ENCODE measurements at regions not wholly inside any gene's neighbourhood (a gene's known extent, or its start where the extent isn't known, plus 50 kb on each side); places are given as distances from the start of the nearest gene placed in this dataset.
A peak's percentile ranks its signal among the peaks of the same experiment; 100 is the strongest.

DNA sequence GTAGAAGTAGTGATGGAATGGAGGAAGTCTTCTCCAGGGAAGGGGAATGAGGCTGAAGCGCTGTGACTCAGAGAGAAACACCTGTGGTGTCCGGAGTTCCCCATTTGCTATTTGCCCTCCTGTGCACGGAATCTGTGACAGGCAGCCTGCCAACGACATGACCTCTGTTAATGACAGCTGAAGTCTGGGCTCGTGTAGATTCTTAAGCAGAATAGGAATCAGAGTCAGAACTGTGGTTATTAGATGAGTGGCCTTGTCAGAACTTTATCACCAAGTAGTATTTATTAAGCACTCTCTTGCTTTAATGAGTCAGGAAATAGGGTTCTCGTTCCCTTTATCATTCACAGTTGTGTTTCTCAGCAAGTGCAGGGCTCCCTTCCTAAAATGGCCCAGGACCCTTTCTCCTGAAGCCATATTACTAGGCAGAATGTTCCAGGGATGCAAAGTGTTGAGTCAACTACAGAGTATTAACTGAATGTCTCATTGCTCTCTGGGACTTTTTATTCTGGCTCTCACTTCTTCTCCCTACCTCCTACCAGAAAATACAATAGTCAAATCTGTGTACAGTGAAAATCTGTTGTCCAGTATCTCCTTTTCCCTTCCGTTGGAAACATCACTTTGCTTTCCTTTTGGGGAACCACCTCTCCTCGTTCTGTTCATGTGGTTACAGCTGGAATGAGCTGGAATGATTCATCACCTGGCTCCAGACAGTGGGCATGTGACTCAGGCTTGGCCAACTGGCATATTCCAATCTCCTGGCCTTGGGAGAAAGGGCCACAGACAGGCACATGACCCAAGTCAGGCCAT, 77.8 kb upstream of the MAX start:
- peak; percentile 94 for FAIRE-seq
- Histone ChIP-seq H4K20me1 (ENCODE audit: control insufficient read depth, extremely low read depth, insufficient read depth, low read length) (no peaks in the 10 kb centered on the region), H3K27ac (ENCODE audit: control insufficient read depth, insufficient read depth, low read length) (peak overlapping the region; percentile 88), H3K36me3 (ENCODE audit: control insufficient read depth in 2 of 2, extremely low read depth in 1 of 2, insufficient read depth in 2 of 2, low read length in 2 of 2) (no peaks in the 10 kb centered on the region), H3K4me3 (ENCODE audit: control insufficient read depth in 2 of 3, extremely low read depth in 1 of 3, insufficient read depth in 2 of 3, low read depth in 1 of 3, low read length in 3 of 3) (peak overlapping the region in 2 of 3 experiments; percentile 24 to 29), H3K79me2 (ENCODE audit: control insufficient read depth, insufficient read depth, low read length) (no peaks in the 10 kb centered on the region), H3K9me1 (ENCODE audit: control insufficient read depth, extremely low read depth, insufficient read depth, low read length) (no peaks in the 10 kb centered on the region), H3K9me3 (ENCODE audit: control insufficient read depth, low read depth, low read length) (no peaks in the 10 kb centered on the region), H3K9ac (ENCODE audit: control insufficient read depth, extremely low read depth, insufficient read depth, low read length) (peak overlapping the region; percentile 42), H3K4me2 (ENCODE audit: control insufficient read depth, extremely low read depth, insufficient read depth, low read depth, low read length) (peak overlapping the region; percentile 69), H2AFZ (ENCODE audit: control insufficient read depth, low read length) (peak overlapping the region; percentile 76), H3K27me3 (ENCODE audit: control insufficient read depth, extremely low read depth, insufficient read depth, low read length) (no peaks in the 10 kb centered on the region), H3K4me1 (ENCODE audit: control insufficient read depth, extremely low read depth, insufficient read depth, low read length) (peaks cover 28% of the 10 kb centered on the region)
- TF ChIP-seq EZH2 (IDR thresholded peaks at IDR 0.05; ENCODE audit: low read length) = no peak
- TF ChIP-seq, protein P1, sequence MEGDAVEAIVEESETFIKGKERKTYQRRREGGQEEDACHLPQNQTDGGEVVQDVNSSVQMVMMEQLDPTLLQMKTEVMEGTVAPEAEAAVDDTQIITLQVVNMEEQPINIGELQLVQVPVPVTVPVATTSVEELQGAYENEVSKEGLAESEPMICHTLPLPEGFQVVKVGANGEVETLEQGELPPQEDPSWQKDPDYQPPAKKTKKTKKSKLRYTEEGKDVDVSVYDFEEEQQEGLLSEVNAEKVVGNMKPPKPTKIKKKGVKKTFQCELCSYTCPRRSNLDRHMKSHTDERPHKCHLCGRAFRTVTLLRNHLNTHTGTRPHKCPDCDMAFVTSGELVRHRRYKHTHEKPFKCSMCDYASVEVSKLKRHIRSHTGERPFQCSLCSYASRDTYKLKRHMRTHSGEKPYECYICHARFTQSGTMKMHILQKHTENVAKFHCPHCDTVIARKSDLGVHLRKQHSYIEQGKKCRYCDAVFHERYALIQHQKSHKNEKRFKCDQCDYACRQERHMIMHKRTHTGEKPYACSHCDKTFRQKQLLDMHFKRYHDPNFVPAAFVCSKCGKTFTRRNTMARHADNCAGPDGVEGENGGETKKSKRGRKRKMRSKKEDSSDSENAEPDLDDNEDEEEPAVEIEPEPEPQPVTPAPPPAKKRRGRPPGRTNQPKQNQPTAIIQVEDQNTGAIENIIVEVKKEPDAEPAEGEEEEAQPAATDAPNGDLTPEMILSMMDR (optimal IDR thresholded peaks at IDR 0.05 in 1 of 3, IDR thresholded peaks at IDR 0.05 in 1 of 3, conservative IDR thresholded peaks at IDR 0.05 in 1 of 3; ENCODE audit: extremely low read depth in 1 of 3, insufficient read depth in 2 of 3, low read length in 3 of 3) = no peak
- dilution Hi-C loops (cut with MboI; ENCODE audit: extremely low pct_ligation_motif_present, low sequenced_read_pairs) = no loop called here
- DNase-seq (ENCODE audit: low read depth, low spot score) = peak; percentile 87

DNA sequence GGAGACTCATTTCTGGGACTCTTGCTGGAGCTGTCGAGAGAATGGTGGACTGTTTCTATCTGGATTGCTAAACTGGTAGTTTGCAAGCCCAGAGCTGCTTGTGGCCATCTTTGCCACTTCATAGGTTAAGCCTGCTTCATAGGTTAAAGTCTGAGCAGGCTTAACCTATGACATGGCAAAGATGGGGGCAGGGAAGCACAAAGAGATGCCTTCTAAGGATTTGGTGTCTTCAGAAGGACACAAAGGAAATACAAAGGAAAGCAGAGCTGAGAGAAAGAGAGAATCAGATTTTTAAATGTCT, 78.4 kb upstream of the MAX start:
- dilution Hi-C loops (cut with MboI; ENCODE audit: extremely low pct_ligation_motif_present, low sequenced_read_pairs) = no loop called here
- Histone ChIP-seq H3K27me3 (ENCODE audit: control insufficient read depth, extremely low read depth, insufficient read depth, low read length) (no peaks in the 10 kb centered on the region), H3K36me3 (ENCODE audit: control insufficient read depth in 2 of 2, extremely low read depth in 1 of 2, insufficient read depth in 2 of 2, low read length in 2 of 2) (no peaks in the 10 kb centered on the region), H3K4me2 (ENCODE audit: control insufficient read depth, extremely low read depth, insufficient read depth, low read depth, low read length) (peak overlapping the region; percentile 69), H3K4me3 (ENCODE audit: control insufficient read depth in 2 of 3, extremely low read depth in 1 of 3, insufficient read depth in 2 of 3, low read depth in 1 of 3, low read length in 3 of 3) (no peak overlapping the region), H3K9ac (ENCODE audit: control insufficient read depth, extremely low read depth, insufficient read depth, low read length) (peak overlapping the region; percentile 35), H3K9me1 (ENCODE audit: control insufficient read depth, extremely low read depth, insufficient read depth, low read length) (no peaks in the 10 kb centered on the region), H3K79me2 (ENCODE audit: control insufficient read depth, insufficient read depth, low read length) (no peaks in the 10 kb centered on the region), H3K4me1 (ENCODE audit: control insufficient read depth, extremely low read depth, insufficient read depth, low read length) (peaks cover 28% of the 10 kb centered on the region), H3K9me3 (ENCODE audit: control insufficient read depth, low read depth, low read length) (no peaks in the 10 kb centered on the region), H3K27ac (ENCODE audit: control insufficient read depth, insufficient read depth, low read length) (peak overlapping the region; percentile 88), H4K20me1 (ENCODE audit: control insufficient read depth, extremely low read depth, insufficient read depth, low read length) (no peaks in the 10 kb centered on the region), H2AFZ (ENCODE audit: control insufficient read depth, low read length) (peak overlapping the region; percentile 76)
- TF ChIP-seq, protein P1 (optimal IDR thresholded peaks at IDR 0.05 in 1 of 3, IDR thresholded peaks at IDR 0.05 in 1 of 3, conservative IDR thresholded peaks at IDR 0.05 in 1 of 3; ENCODE audit: extremely low read depth in 1 of 3, insufficient read depth in 2 of 3, low read length in 3 of 3) = no peak
- no peak for TF ChIP-seq EZH2 (IDR thresholded peaks at IDR 0.05; ENCODE audit: low read length)
- FAIRE-seq (no peak), DNase-seq (ENCODE audit: low read depth, low spot score) (no peak)

All from keratinocyte (primary cell).